ENCODE measurements at regions not wholly inside any gene's neighbourhood (a gene's known extent, or its start where the extent isn't known, plus 50 kb on each side); places are given as distances from the start of the nearest gene placed in this dataset.

- DNase-seq (ENCODE audit: low spot score), result no peak
Observed at GRCh38 chr9:23542438-23542837, 283.6 kb downstream of the ELAVL2 start.

DNA sequence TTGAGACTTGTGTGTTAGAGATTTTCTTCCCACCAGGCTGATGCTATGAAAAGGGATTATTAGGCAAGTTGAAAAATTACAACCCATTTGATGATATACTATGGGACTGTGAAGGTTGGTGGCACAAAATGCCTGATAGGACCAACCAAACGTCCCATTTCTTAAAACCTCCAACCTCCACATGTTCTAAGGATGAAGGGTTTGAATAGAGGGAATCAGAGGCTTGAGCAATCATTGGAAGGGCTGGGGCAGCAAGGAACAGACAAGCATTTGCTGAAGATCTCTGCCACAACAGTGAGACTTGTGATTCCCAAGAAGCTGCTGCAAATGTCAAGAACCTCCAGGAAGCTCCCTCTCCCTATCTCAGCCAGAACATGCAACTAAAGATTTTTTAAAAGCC, 283.1 kb downstream of the ELAVL2 start:
- no peak for DNase-seq (ENCODE audit: low spot score)

- DNase-seq (ENCODE audit: low spot score), result no peak
Observed at GRCh38 chr9:23543419-23543818, 282.6 kb downstream of the ELAVL2 start.

DNA sequence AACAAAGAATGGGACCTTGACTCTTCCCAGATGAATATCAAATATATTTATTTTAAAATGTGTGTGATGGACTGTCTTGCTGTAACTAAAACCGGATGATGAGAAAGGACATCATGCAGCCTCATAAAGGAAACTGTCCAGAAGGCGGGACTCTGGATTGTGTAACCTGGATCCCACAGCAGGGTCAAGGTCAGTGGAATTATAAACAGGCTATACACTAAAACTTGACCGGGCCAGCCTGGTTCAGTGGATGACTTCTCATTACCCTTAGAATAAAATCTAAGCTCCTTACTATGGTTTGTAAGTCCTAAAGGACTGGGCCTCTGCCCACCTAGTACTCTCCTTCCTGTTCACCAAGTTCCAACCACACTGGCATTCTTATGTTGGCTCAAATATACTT, 280.3 kb downstream of the ELAVL2 start:
- no peak for DNase-seq (ENCODE audit: low spot score)

DNA sequence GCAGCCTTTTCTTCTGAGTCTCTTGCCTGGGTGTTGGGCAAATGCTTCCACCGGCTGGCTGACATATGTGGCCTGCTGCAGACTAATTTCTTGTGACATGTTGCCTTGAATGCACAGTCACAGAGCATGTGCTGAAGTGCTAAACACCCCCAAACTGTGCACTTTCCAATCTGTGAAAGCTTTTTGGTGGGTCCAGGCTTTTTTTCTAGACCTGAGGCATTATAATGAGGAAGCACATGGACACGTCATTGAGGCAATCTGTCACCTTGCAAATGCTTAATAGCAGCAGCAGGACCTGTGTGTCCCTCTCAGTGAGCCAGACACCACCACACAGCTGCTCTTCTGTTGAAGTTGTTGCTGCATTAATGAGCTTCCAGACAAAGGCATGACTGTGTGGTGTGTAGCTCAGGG, 274.7 kb downstream of the ELAVL2 start:
- no peak for DNase-seq (ENCODE audit: low spot score)

DNA sequence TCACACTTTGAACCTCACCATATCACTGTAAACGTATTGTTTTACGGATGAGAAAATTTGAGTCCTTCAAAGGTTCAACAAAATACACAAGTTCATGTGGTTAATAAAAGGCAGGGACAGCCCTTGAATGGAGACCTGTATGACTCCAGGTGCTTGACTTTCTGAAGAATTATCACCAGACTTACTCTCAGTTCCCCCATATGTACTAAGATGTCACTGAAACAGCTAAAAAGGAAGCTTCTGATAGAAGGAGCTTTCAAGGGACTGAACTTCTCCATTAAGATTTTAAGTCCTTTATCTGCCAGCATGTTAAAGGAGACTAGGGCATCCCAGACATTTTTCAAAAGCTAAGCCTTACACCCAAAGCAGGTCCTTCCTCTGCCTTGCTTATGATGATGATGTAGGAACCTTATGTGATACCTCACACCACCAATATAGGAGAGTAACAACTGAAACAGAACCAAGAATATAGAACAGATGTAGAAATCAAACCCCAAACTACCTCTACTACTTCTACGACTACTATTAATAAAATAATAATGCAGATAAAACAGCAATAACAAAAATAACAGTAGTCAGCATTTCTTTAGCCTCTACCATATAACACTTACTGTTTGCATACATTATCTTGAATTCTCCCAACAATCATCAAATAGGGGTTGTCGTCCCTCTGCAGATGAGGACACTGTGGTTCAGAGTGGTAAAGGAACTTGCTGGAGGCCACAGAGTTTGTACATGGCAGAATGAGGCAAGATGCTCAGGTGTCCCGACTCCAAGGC, 273.9 kb downstream of the ELAVL2 start:
- no peak for DNase-seq (ENCODE audit: low spot score)

- no peak for DNase-seq (ENCODE audit: low spot score)
Observed at GRCh38 chr9:23552876-23553601, 273.0 kb downstream of the ELAVL2 start.

DNA sequence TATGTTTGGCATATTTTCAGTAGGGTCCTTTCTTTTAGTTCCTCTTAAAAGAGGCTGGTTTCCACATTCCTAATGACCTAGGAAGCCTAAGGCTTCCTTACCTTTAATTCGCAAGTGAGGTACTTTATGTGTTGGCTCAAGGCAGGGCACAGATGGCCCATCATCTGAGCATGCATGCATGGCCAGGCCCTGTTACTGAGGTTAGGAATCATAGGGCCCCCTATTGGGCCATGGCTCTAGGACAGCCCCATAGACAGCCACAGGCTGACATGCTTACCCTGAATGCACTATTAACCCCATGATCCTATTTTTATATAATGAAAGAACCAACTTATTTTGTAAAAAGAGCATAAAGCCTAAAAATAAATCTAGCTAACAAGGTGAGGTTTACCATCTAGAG, 271.4 kb downstream of the ELAVL2 start:
- DNase-seq (ENCODE audit: low spot score), result no peak

DNA sequence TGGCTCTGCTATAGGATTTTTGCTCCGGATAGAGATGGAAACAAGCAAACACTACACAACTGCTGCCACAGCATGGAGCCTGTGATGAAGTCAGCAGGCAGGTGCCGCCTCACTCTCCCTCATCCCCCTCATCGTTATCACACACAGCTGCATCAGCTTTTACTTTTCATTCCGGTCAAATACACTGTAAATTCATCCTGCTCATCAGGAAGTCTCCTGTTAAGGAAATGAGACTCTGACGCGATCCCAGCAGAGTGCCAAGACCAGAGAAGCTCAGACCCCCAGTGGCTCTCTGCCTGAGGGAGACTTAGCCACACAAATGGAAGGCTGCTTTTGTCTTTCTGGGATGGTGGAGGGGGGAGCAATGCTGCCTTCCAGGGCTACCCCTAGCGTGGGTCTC, 270.2 kb downstream of the ELAVL2 start:
- DNase-seq (ENCODE audit: low spot score), result no peak

DNA sequence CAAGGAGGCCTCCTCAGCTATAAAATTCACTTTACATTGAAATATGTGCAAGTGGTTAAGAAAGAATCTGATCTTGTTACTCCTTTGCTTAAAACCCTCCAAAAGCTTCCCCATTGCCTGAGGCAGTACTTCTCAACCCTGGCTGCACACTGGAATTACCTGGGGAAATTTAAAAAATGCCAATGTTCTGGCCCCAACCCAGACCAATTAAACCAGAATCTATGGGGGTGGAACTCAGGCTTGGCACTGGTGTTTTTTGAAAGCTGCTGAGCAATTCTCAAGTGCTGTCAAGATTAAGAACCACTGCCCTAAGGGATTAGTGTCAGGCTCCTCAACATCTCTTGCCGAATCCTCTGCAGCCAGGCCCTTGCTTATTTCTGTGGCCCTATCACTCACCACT, 269.6 kb downstream of the ELAVL2 start:
- no peak for DNase-seq (ENCODE audit: low spot score)

GRCh38 chr9:23557689-23558088, 268.4 kb downstream of the ELAVL2 start:
- no peak for DNase-seq (ENCODE audit: low spot score)

GRCh38 chr9:23559522-23559921, 266.5 kb downstream of the ELAVL2 start:
- DNase-seq (ENCODE audit: low spot score), result no peak

DNA sequence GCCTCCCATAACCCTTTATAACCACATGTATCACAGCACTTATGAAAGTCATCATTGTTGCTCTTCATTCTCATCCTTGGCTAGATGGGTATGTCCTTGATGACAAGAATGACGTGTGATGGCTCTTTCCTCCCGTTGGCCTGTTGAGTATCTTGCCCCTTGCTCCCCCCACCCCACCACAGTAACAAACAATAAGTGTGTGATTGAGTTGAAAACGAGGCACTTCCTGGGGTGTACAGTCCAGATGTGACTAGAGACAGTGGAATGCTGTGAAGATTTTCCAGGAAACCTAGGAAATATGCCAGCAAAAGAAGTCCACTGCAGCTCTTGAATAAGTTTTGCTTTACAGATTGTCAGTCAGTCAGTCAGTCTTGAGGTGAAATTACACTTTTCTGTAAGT, 262.5 kb downstream of the ELAVL2 start:
- DNase-seq (ENCODE audit: low spot score), result no peak

DNA sequence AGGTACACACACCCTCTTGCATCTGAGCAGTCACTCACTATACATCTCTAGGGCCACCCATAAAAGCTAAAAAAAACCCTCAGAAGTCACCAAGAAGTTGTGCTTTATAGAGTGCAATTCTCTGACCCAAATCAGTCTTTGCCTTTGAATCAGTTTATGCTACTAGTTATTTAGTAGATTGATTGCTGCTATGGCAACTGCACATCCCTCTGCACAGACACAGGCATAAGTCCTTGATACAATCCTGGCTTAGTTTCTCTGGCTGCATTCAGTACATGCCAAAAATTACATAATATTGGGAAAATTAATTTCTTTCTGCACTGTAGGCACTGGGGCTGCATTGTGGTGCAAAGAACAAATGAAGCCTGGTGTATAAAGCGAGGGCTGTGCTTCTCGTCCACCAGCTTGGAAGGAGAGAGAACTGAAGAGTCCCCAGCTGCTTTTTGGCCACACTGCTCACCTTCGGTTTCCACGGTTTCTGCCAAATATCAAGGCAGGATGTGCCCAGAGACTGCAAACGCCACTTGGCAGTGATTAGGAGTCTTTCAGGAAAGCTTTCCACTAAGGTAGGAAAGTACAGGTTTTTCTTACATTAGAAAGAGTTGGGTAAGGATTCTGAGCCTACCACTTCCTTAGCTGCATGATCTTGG, 258.4 kb downstream of the ELAVL2 start:
- DNase-seq (ENCODE audit: low spot score), result no peak

DNA sequence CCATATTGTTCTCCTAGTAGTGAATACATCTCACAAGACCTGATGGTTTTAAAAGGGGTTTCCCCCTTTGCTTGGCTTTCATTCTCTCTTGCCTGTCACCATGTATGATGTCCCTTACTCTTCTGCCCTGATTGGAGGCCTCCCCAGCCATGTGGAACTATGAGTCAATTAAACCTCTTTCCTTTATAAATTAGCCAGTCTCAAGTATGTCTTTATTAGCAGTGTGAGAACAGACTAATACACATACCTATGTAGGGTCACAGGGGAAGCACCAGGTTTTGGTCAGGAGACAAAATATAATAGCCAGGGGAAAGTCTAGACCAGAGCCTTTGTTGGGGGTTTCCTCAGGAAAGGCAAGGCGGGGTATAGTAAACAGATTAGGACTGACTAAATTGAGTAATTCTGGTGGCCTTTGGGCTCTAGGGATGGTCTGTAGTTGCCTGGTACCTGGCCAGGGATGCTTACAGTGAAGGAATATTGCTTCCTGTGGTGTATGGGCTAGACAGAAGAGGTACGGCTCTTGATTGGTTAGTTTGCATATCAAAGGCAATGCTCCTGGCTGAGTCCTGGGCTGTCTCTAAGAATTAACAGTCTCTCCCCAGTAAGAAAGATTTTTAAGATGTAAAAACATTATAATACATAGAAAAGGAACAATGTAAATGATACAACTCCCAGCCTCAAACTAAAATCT, 254.5 kb downstream of the ELAVL2 start:
- DNase-seq (ENCODE audit: low spot score), result no peak

DNA sequence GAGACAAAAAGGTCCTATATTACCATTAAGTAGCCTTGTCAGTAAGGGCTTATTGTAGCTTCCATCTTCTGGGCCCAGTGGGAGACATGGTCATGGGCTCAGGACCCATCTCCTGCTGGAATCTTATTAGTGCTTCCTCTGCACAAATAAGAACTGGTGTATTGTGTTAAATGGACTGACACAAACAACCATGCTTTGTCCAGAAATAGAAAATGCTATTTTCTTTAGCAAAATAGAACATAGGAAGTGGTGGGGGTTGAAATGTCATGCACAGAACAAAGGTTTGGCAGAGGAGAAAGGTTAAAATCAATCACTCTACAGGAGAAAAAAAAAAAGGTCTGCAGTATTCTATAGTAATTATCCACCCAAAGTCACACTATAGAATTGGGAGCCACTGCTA, 252.2 kb downstream of the ELAVL2 start:
- DNase-seq (ENCODE audit: low spot score), result no peak

DNA sequence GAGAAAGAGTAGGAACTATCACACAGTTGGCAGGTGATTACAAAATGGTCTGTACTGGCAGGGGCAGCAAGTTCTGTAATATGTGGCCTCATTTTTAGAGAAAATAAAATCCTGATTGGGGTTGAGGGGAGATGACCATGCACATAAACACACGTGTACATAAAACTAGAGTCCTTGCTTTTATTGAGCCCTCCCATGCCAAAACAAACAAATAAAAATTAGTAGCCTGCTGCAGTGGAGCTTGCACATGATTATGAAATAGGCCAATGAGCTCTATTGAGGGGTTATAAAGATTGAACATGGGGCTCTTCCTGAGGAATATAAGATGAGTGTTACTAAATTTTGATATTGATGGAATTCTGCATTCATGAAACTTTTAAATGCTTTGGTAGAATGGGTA, 248.4 kb downstream of the ELAVL2 start:
- no peak for DNase-seq (ENCODE audit: low spot score)

GRCh38 chr9:23581931-23582330, 244.1 kb downstream of the ELAVL2 start:
- DNase-seq (ENCODE audit: low spot score), result no peak

DNA sequence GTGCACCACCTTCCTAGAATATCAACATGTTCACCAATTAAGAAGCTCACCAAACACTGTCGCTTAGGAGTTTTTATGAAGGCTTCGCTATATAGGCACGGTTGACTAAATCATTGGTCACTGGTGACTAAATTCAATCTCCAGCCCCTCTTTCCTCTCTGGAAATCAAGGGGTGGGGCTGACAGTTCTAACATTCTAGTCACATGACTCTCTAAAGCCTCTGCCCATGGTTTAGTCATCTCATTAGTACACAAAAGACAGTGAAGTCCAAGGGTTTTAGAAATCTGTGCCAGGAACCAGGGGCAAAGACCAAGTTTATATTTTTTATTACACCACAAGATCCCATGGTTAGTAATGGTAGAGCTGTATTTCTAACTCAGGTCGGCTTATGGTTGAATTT, 243.2 kb downstream of the ELAVL2 start:
- no peak for DNase-seq (ENCODE audit: low spot score)

DNA sequence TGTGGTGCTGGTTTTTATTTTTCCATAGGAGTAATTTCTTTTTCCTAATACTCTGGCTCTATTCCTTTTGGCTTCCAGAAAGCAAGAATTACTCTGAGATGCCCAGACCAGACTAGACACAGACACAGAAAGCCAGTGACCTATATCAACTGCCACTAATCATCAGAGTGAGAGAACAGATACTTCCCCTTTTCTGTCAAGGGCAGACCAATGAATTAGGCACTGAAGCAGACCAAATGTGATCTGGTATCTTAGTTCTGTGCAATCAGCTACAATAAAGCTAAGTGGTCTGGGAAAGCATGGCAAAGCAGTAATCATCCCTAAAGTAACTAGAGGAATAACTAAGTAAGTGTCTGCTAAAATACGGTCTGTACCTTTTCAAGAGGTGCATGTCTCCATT, 239.1 kb downstream of the ELAVL2 start:
- no peak for DNase-seq (ENCODE audit: low spot score)

GRCh38 chr9:23587433-23587832, 238.6 kb downstream of the ELAVL2 start:
- no peak for DNase-seq (ENCODE audit: low spot score)

DNA sequence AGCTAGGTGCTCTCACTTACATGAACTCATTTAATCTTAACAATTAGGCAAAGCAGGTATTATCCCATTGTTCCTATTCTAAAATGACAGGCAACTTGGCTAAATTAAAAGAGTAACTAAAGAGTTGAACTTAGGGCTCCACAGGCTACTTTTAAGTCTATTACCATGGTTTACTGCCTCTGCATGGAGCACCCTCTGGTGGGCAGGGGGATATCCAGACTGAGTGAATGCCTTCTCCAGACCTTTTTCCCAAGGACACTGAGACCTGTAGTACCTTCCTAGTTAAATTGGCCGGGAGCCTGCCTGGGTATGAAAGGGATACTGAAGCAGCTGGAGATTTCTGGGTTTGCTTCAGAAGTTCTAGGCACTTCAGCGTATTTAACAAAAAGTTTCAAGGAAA, 238.1 kb downstream of the ELAVL2 start:
- no peak for DNase-seq (ENCODE audit: low spot score)

Measured in left forelimb (tissue), 1 donor.